ENCODE measurements at regions not wholly inside any gene's neighbourhood (a gene's known extent, or its start where the extent isn't known, plus 50 kb on each side); places are given as distances from the start of the nearest gene placed in this dataset.

GRCh38 chr3:25044762-25045710 is 383.0 kb upstream of the RARB start:
- no peak overlapping the region for H3K4me3 ChIP-seq (ENCODE audit: low read depth, low read length)
- TF ChIP-seq CTCF (IDR thresholded peaks at IDR 0.05; ENCODE audit: borderline replicate concordance, insufficient read depth, low read depth, low read length) = no peak

- TF ChIP-seq CTCF (IDR thresholded peaks at IDR 0.05; ENCODE audit: borderline replicate concordance, insufficient read depth, low read depth, low read length) = no peak
Observed at GRCh38 chr3:25046911-25047771, 380.9 kb upstream of the RARB start.

DNA sequence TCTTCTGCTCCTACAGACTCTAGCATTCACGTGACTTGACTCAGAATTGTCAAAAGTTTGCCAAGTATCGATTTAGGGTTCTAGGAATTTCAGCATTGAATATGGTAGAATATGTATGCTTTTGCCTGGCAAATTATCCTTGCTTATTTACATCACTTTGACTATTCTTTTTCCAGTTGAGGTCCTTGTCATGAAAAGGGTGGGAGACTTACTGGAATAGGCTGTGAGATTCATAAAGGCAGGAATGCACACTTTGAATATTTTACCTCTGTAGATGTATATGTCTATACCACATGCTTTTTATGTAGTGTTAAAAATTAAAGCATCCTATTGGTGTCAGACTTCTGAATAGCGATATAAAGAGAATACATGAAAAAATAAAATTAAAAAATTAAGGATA is 378.8 kb upstream of the RARB start:
- no peak for TF ChIP-seq CTCF (IDR thresholded peaks at IDR 0.05; ENCODE audit: borderline replicate concordance, insufficient read depth, low read depth, low read length)
- H3K4me3 ChIP-seq (ENCODE audit: low read depth, low read length) = no peak overlapping the region

More at GRCh38 chr3:25046911-25047771, 380.9 kb upstream of the RARB start:
- H3K4me3 ChIP-seq (ENCODE audit: low read depth, low read length) = no peak overlapping the region

DNA sequence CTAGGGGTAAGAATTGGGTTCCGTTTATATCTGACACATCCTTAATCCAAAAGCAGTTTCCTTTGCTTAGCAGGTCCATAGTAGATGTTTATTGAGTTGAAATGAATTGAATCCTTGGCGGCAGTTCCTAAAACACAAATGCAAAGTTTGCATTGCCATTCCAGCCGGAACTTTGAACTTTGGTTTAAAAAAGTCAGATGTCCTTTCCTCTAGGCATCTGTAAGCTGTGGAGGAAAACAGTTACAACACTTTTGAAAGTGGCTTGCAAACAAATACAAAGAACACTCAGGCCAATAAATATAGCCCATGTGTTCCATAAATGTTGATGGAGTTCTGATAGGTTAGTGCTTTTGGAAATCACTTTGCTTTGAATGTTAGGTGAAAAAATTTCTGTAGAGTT is 374.7 kb upstream of the RARB start:
- no peak overlapping the region for H3K4me3 ChIP-seq (ENCODE audit: low read depth, low read length)
- TF ChIP-seq CTCF (IDR thresholded peaks at IDR 0.05; ENCODE audit: borderline replicate concordance, insufficient read depth, low read depth, low read length) = no peak

DNA sequence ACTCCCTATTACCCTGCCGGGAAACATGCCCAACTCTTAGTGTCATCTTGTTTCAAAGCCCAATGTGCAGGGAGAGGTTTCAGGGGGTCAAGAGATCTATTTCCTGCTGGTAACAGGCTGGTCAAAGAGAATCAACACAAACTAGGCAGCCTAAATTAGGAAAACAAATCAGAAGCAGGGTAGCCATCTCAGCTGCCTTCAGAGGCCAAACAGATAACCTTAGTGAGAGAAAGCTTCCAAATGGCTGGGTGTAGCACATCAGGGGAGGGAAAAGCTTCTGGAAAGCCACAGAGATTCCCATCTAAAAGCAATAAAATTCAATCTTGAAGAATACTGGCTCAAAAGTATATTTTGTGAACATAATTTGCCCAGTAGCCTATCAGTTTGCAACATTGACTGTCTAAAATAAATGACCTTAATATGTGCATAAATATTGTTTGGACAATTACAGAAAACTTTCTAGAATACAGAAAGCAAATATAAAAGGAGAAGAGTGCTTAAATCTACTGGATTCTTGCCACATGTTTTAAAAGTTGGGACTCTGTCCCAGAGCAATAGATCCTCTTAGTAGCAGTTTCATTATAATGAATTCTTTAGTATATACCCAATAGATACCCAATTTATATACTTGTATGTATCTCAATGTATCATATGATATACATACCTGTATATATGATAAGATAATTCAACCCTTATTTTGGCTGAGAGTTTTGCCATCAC is 371.9 kb upstream of the RARB start:
- no peak for TF ChIP-seq CTCF (IDR thresholded peaks at IDR 0.05; ENCODE audit: borderline replicate concordance, insufficient read depth, low read depth, low read length)
- no peak overlapping the region for H3K4me3 ChIP-seq (ENCODE audit: low read depth, low read length)

GRCh38 chr3:25056803-25057351 is 371.2 kb upstream of the RARB start:
- TF ChIP-seq CTCF (IDR thresholded peaks at IDR 0.05; ENCODE audit: borderline replicate concordance, insufficient read depth, low read depth, low read length) = no peak
- no peak overlapping the region for H3K4me3 ChIP-seq (ENCODE audit: low read depth, low read length)
